ENCODE measurements at regions not wholly inside any gene's neighbourhood (a gene's known extent, or its start where the extent isn't known, plus 50 kb on each side); places are given as distances from the start of the nearest gene placed in this dataset.

DNA sequence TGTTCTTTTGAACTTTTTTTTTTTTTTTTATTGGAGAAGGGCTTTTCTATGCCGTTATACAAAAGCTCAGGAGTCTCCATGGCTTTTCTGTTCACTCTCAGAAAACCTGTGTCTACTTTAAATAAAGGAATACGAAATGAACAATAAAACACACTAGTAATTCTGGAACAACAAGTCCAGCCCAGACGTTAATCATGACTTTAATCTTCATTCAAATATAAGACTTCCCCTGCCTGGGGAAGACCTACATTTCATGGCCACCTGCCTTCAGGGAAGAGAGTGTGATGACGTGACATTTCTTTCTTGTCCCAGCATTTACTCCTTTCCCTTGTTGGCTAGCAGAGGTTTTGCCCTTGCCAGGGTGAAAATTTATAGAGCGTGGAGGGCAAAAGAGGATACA, 564.5 kb downstream of the PDCD6IP start:
- no peak for DNase-seq (ENCODE audit: low read depth)
- no peak overlapping the region for H3K4me3 ChIP-seq (replicated peaks; ENCODE audit: low read depth, low read length)
- TF ChIP-seq, protein P1, sequence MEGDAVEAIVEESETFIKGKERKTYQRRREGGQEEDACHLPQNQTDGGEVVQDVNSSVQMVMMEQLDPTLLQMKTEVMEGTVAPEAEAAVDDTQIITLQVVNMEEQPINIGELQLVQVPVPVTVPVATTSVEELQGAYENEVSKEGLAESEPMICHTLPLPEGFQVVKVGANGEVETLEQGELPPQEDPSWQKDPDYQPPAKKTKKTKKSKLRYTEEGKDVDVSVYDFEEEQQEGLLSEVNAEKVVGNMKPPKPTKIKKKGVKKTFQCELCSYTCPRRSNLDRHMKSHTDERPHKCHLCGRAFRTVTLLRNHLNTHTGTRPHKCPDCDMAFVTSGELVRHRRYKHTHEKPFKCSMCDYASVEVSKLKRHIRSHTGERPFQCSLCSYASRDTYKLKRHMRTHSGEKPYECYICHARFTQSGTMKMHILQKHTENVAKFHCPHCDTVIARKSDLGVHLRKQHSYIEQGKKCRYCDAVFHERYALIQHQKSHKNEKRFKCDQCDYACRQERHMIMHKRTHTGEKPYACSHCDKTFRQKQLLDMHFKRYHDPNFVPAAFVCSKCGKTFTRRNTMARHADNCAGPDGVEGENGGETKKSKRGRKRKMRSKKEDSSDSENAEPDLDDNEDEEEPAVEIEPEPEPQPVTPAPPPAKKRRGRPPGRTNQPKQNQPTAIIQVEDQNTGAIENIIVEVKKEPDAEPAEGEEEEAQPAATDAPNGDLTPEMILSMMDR (IDR thresholded peaks at IDR 0.05; ENCODE audit: low read length, missing control alignments), result no peak

DNA sequence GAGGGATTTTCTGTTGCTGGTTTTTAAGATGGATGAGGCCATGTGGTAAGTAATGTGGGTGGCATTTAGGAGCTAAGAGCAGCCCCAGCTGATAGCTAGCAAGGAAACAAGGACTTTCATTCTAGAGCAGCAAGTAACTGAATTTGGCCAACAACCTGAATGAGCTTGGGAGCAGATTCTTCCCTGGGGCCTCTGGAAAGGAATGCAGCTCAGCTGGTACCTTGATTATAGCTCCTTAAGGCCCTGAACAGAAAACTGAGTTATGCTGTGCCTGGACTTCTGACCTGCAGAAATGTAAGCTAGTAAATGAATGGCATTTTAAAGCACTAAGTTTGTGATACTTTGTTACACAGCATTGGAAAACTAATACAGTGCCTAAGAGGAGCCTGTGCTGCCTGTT, 565.5 kb downstream of the PDCD6IP start:
- TF ChIP-seq, protein P1 (IDR thresholded peaks at IDR 0.05; ENCODE audit: low read length, missing control alignments), result no peak
- DNase-seq (ENCODE audit: low read depth), result no peak
- no peak overlapping the region for H3K4me3 ChIP-seq (replicated peaks; ENCODE audit: low read depth, low read length)

DNA sequence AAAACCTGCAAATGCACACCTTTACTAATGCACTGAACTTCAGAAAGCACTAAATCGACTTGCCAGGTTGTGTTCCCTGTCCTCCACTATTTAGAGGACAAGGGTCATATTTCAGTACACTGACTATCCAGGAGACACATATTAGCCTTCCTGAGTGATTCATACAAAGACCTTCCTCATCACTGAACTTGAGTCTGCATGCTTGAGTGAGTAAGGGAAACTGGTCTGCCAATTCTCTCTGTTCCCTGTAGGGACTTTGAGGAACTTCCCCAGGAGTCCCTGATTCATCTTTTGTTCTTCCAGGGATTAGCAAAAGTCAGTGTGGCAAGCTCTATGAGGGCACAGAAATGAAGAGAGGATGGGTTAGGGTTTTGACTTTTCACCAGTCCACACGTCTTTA, 565.9 kb downstream of the PDCD6IP start:
- DNase-seq (ENCODE audit: low read depth), result no peak
- TF ChIP-seq, protein P1 (IDR thresholded peaks at IDR 0.05; ENCODE audit: low read length, missing control alignments), result no peak
- H3K4me3 ChIP-seq (replicated peaks; ENCODE audit: low read depth, low read length), result no peak overlapping the region

DNA sequence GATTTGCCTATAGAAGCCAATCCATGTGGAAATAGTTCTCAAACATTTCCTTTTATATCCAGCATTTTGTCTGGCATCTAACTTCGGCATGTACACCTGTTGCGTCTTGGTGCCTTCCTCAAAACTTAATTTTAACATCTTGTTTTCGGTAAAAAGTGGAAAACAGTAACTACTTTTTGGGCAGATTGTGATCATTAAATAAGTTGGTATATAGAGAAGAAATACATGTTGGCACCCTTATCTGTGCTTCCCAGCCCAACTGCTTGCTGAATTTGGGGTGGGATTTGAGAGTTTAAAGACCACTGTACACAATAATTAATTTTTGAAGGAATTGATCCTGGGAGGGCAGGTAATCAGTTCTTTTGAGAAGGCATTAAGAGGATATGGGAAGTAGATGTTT, 566.8 kb downstream of the PDCD6IP start:
- H3K4me3 ChIP-seq (replicated peaks; ENCODE audit: low read depth, low read length), result no peak overlapping the region
- TF ChIP-seq, protein P1 (IDR thresholded peaks at IDR 0.05; ENCODE audit: low read length, missing control alignments), result no peak
- DNase-seq (ENCODE audit: low read depth), result no peak

DNA sequence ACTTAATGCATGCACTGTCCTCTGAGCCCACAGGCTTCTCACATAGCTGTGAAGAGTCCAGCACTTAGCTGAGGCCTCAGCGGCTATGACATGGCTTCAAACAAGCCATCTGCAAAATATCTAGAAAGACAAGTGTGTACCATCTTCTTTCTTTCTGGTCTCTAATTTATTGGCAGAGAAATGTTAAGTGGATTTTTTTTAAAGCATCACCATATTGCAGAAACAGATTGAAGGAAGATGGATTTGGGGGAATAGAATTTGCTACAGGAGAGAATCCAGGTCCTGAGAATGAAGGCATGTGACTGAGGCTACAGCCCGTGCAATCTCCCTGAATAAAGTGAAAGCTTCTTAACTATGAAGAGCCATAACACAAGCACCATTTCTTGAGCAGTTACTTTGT, 567.3 kb downstream of the PDCD6IP start:
- no peak overlapping the region for H3K4me3 ChIP-seq (replicated peaks; ENCODE audit: low read depth, low read length)
- TF ChIP-seq, protein P1 (IDR thresholded peaks at IDR 0.05; ENCODE audit: low read length, missing control alignments), result no peak
- no peak for DNase-seq (ENCODE audit: low read depth)

DNA sequence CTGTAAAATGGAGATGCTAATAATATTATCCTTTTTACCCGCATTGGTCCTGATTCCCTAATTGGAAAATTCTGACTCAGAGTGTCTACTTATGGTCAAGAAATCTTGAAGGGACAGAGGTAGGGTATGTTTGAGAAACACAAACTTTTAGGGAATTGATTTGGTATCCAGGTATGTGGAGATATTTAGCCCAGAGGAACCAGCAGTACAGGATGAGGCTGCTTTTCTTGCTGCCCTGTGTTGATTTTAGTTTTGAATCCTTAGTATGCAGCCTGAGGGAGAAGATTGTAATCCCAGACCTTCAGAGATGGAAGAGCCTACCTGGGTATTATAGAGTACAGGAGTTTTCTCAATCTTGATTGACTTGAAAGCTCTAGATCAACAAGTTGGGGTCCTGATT, 569.1 kb downstream of the PDCD6IP start:
- no peak for DNase-seq (ENCODE audit: low read depth)
- TF ChIP-seq, protein P1 (IDR thresholded peaks at IDR 0.05; ENCODE audit: low read length, missing control alignments), result no peak
- H3K4me3 ChIP-seq (replicated peaks; ENCODE audit: low read depth, low read length), result no peak overlapping the region

DNA sequence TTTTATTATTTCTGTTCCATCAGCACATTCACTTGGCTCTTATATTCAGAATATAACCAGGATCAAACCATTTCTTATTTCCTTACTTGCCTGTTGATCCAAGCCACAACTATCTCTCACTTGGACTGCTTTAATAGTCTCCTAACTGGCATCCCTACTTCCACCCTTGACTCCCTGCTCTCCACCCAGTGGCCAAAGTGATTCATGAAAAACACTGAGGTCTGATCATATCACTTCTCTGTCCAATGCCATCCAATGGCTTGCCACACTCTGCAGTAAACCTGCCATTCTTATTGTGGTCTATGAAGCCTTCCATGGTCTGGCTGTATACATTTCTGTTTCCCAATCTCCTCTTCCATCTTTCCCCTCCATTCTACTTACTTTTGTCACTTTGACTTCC, 576.1 kb downstream of the PDCD6IP start:
- no peak for DNase-seq (ENCODE audit: low read depth)
- H3K4me3 ChIP-seq (replicated peaks; ENCODE audit: low read depth, low read length), result no peak overlapping the region
- TF ChIP-seq, protein P1 (IDR thresholded peaks at IDR 0.05; ENCODE audit: low read length, missing control alignments), result no peak

All from fibroblast of pulmonary artery (primary cell).